Heart right ventricle (tissue), 16 donors: ENCODE measurements at regions not wholly inside any gene's neighbourhood (a gene's known extent, or its start where the extent isn't known, plus 50 kb on each side); places are given as distances from the start of the nearest gene placed in this dataset.

Experiments used
- ATAC-seq, 8 donors: fragments of 200-7000 bp; cut with Tn5 transposase; one replicate each; pipeline ENCODE4 v1.9.1; 2020; ENCODE audit warnings: mild to moderate bottlenecking in 8 of 8, moderate library complexity in 8 of 8, moderate number of reproducible peaks in 1 of 8
- DNase-seq, 2 donors: peaks; one replicate each; pipeline ENCODE4 v3.0.0-alpha.2; 2020
- H3K27ac ChIP-seq, 10 donors: fragments of 200-600 bp; sonication (generic) in 2 of 10; one replicate each; pipeline versions ENCODE4 v1.5.0 to v1.8.0; 2020 to 2022; ENCODE audit warnings: mild to moderate bottlenecking in 3 of 10
- H3K27me3 ChIP-seq, 7 donors: fragments of 200-600 bp; one replicate each; pipeline ENCODE4 v1.8.0; 2021 to 2022; ENCODE audit warnings: mild to moderate bottlenecking in 2 of 7
- H3K36me3 ChIP-seq, 9 donors: fragments of 200-600 bp; sonication (generic) in 1 of 9; one replicate each; pipeline versions ENCODE4 v1.5.0 to v1.8.0; 2020 to 2022; ENCODE audit warnings: mild to moderate bottlenecking in 2 of 9
- H3K4me1 ChIP-seq, 9 donors: fragments of 200-600 bp; sonication (generic) in 1 of 9; one replicate each; pipeline versions ENCODE4 v1.5.0 to v1.8.0; 2020 to 2022; ENCODE audit warnings: mild to moderate bottlenecking in 4 of 9
- H3K4me3 ChIP-seq, 10 donors: fragments of 200-600 bp; sonication (generic) in 2 of 10; one replicate each; pipeline versions ENCODE4 v1.5.0 to v1.8.0; 2020 to 2022; ENCODE audit warnings: mild to moderate bottlenecking in 7 of 10, moderate library complexity in 2 of 10
- H3K9me3 ChIP-seq, 11 donors: fragments of 200-600 bp in 10 of 11; sonication (generic) in 2 of 11; one replicate each; pipeline versions ENCODE4 v1.5.0 to v1.8.0; 2013 to 2022; ENCODE audit warnings: mild to moderate bottlenecking in 2 of 11, control low read depth in 1 of 11, moderate library complexity in 1 of 11
- CTCF ChIP-seq, 9 donors: fragments of 200-600 bp; sonication (generic) in 2 of 9; IDR thresholded peaks; one replicate each; pipeline versions ENCODE4 v1.5.0 to v1.8.0; 2021 to 2022; ENCODE audit warnings: antibody characterized with exemption in 9 of 9, mild to moderate bottlenecking in 5 of 9, moderate library complexity in 1 of 9
- whole genome bisulfite sequencing, 2 donors: extraction: QIAGEN DNeasy Blood & Tissue Kit; methylation state at CpG; one replicate each; pipeline ENCODE4 v1.1.7; 2013; ENCODE audit warnings: inconsistent platforms in 1 of 2; 5-methylcytosine and 5-hydroxymethylcytosine counted together
- intact Hi-C, 10 donors: fragments of 100-400 bp; cut with DNase I; formaldehyde crosslinking; loops; one replicate each; pipeline versions ENCODE4 v1.11.1 to v1.14.2; 2022
- donor health status: Arrhythmogenic right ventricular cardiomyopathy.
- donor health status: ischemic (EF 13 %, LVEDD 7.1; RV severe dilation, severe dysfunction).
- donor health status: healthy with polysubstance abuse.
- donor health status: DM: no; HTN: yes; CAD: no.
- donor health status: DM: no; HTN: no; CAD: no.
- donor health status: ischemic (EF 25% LVEDD 6.9; RV normal size, moderate dysfunction).
- donor health status: ischemic (EF 25% LVEDD 5.7; RV mildly dilated, moderate dysfunction).
- donor health status: healthy.
- donor health status: DM: yes; HTN: yes; CAD: no.
- donor health status: Ischemic cardiomyopathy.
- donor health status: ischemic (EF 35%, LVEDD 5.7; RV mildly dilated, moderate dysfunction).
- donor health status: nonischemic (EF 11% LVEDD 7.7; RV severe dilation, severe dysfunction).
- donor health status: DM: yes; HTN: yes; CAD: no.
- donor health status: PGD.
- donor health status: ischemic (EF 29% LVEDD 5.4; RV normal size, mild dysfunction).
- donor health status: nonischemic (EF 23%, LVEDD 6.1; RV moderate dilation, normal function).

- TF ChIP-seq CTCF (IDR thresholded peaks at IDR 0.05) = no peak
- intact Hi-C loops = loop anchor here in 3 of 10 donors (2.0 to 5.0 kb wide), 2 partner anchors 971 to 1131 kb away; no protein-coding TSS in a partner anchor
- DNase-seq = no peak
- WGBS, 2 donors = 85 to 87% methylated on average over 6 of the region's 6 CpGs
- no peak overlapping the region for H3K27ac ChIP-seq
- H3K4me1 ChIP-seq = no peaks in the 10 kb centered on the region
- no peaks in the 10 kb centered on the region for H3K9me3 ChIP-seq
- no peak for ATAC-seq
- H3K36me3 ChIP-seq = no peaks in the 10 kb centered on the region
- peaks cover 0 to 36% (median under 1%) of the 10 kb centered on the region in 7 donors for H3K27me3 ChIP-seq
- H3K4me3 ChIP-seq = no peak overlapping the region
Observed at GRCh38 chr13:111476197-111476596, 155.8 kb downstream of the TEX29 start.

GRCh38 chr13:111479412-111479811 is 159.0 kb downstream of the TEX29 start:
- no peak for TF ChIP-seq CTCF (IDR thresholded peaks at IDR 0.05)
- no peaks in the 10 kb centered on the region for H3K36me3 ChIP-seq
- ATAC-seq = no peak
- peaks cover 0 to 34% (median 3%) of the 10 kb centered on the region in 7 donors for H3K27me3 ChIP-seq
- no peaks in the 10 kb centered on the region for H3K4me1 ChIP-seq
- DNase-seq = no peak
- 82 to 85% methylated on average over 14 of the region's 14 CpGs for WGBS, 2 donors
- H3K9me3 ChIP-seq = no peaks in the 10 kb centered on the region
- no peak overlapping the region for H3K27ac ChIP-seq
- intact Hi-C loops = loop anchor here in 2 of 10 donors (5.0 kb wide), 1 partner anchor 1128 kb away; no protein-coding TSS in a partner anchor
- no peak overlapping the region for H3K4me3 ChIP-seq

GRCh38 chr13:111480503-111480902 is 160.1 kb downstream of the TEX29 start:
- 81 to 84% methylated on average over 8 of the region's 8 CpGs for WGBS, 2 donors
- intact Hi-C loops = no loop called here
- no peaks in the 10 kb centered on the region for H3K4me1 ChIP-seq
- peaks cover 0 to 34% (median 3%) of the 10 kb centered on the region in 7 donors for H3K27me3 ChIP-seq
- H3K36me3 ChIP-seq = no peaks in the 10 kb centered on the region
- H3K27ac ChIP-seq = no peak overlapping the region
- ATAC-seq (no peak), DNase-seq (no peak)
- no peak for TF ChIP-seq CTCF (IDR thresholded peaks at IDR 0.05)
- H3K9me3 ChIP-seq = no peaks in the 10 kb centered on the region
- no peak overlapping the region for H3K4me3 ChIP-seq

- 44 to 48% methylated on average over 11 of the region's 11 CpGs for WGBS, 2 donors
- Histone ChIP-seq H3K27ac (no peak overlapping the region), H3K9me3 (peaks cover 0 to 4% (median 0%) of the 10 kb centered on the region in 11 donors), H3K27me3 (peaks cover 0 to 34% (median 3%) of the 10 kb centered on the region in 7 donors), H3K36me3 (no peaks in the 10 kb centered on the region), H3K4me3 (no peak overlapping the region), H3K4me1 (no peaks in the 10 kb centered on the region)
- intact Hi-C loops = no loop called here
- ATAC-seq (no peak), DNase-seq (no peak)
- no peak for TF ChIP-seq CTCF (IDR thresholded peaks at IDR 0.05)
Observed at GRCh38 chr13:111480976-111481375, 160.5 kb downstream of the TEX29 start.
